Loucy (cell line): ENCODE measurements at regions not wholly inside any gene's neighbourhood (a gene's known extent, or its start where the extent isn't known, plus 50 kb on each side); places are given as distances from the start of the nearest gene placed in this dataset.

Experiments
- H2AFZ ChIP-seq: fragments of 200-600 bp; sonication (generic); 2 replicates; pipeline ENCODE4 v1.6.0; 2016; ENCODE audit warnings: antibody characterized with exemption, mild to moderate bottlenecking, low read length, moderate library complexity
- H3F3A ChIP-seq: fragments of 200-600 bp; 2 replicates; pipeline ENCODE4 v1.6.0; 2016; ENCODE audit warnings: antibody characterized with exemption, low read depth, mild to moderate bottlenecking
- H3K27me3 ChIP-seq: fragments of 200-600 bp; sonication (generic); 2 replicates; pipeline ENCODE4 v1.6.1; 2014; ENCODE audit warnings: low read length, mild to moderate bottlenecking; ENCODE audit not compliant: insufficient read depth, poor library complexity, severe bottlenecking
- H3K36me3 ChIP-seq: fragments of 200-600 bp; sonication (generic); 2 replicates; pipeline ENCODE4 v1.6.1; 2016; ENCODE audit warnings: low read length; ENCODE audit not compliant: insufficient read depth
- H3K4me1 ChIP-seq: fragments of 200-600 bp; sonication (generic); 2 replicates; pipeline ENCODE4 v1.5.1; 2014; ENCODE audit warnings: low read length, mild to moderate bottlenecking; ENCODE audit not compliant: insufficient read depth, poor library complexity, severe bottlenecking
- H3K4me2 ChIP-seq: fragments of 200-600 bp; sonication (generic); 2 replicates; pipeline ENCODE4 v1.6.0; 2014; ENCODE audit warnings: antibody characterized with exemption, low read length, low read depth, mild to moderate bottlenecking; ENCODE audit not compliant: poor library complexity, severe bottlenecking
- H3K4me3 ChIP-seq: fragments of 200-600 bp; sonication (generic); 2 replicates; pipeline ENCODE4 v1.5.1; 2014; ENCODE audit warnings: low read length, mild to moderate bottlenecking, mixed read lengths; ENCODE audit not compliant: poor library complexity, severe bottlenecking
- H3K79me2 ChIP-seq: fragments of 200-600 bp; sonication (generic); 2 replicates; pipeline ENCODE4 v1.6.1; 2014; ENCODE audit warnings: low read length; ENCODE audit not compliant: insufficient read depth
- H3K9ac ChIP-seq: fragments of 200-600 bp; sonication (generic); 2 replicates; pipeline ENCODE4 v1.6.0; 2014; ENCODE audit warnings: mild to moderate bottlenecking, low read depth, low read length, moderate library complexity; ENCODE audit not compliant: poor library complexity, severe bottlenecking
- H3K9me2 ChIP-seq: fragments of 200-600 bp; sonication (generic); replicated peaks from 2 replicates; pipeline ENCODE4 v1.6.1; 2016; ENCODE audit warnings: low read depth, low read length, mixed read lengths
- H3K9me3 ChIP-seq: fragments of 200-600 bp; sonication (generic); 2 replicates; pipeline ENCODE4 v1.6.1; 2014; ENCODE audit warnings: mild to moderate bottlenecking, antibody characterized with exemption, low read length, low read depth; ENCODE audit not compliant: insufficient read depth
- H4K20me1 ChIP-seq: fragments of 200-600 bp; sonication (generic); 2 replicates; pipeline ENCODE4 v1.6.0; 2014; ENCODE audit warnings: antibody characterized with exemption, low read length, mild to moderate bottlenecking; ENCODE audit not compliant: insufficient read depth, poor library complexity, severe bottlenecking
- EZH2phosphoT487 ChIP-seq: fragments of 200-600 bp; IDR thresholded peaks from 2 replicates; pipeline ENCODE4 v1.6.1; 2018; ENCODE audit warnings: antibody characterized with exemption, mild to moderate bottlenecking, moderate library complexity, borderline replicate concordance
- TF ChIP-seq, protein P1 (sequence below): fragments of 200-600 bp; sonication (generic); conservative IDR thresholded peaks from 2 replicates; pipeline ENCODE4 v1.5.1; 2014; ENCODE audit warnings: mild to moderate bottlenecking, antibody characterized with exemption, low read length

DNA sequence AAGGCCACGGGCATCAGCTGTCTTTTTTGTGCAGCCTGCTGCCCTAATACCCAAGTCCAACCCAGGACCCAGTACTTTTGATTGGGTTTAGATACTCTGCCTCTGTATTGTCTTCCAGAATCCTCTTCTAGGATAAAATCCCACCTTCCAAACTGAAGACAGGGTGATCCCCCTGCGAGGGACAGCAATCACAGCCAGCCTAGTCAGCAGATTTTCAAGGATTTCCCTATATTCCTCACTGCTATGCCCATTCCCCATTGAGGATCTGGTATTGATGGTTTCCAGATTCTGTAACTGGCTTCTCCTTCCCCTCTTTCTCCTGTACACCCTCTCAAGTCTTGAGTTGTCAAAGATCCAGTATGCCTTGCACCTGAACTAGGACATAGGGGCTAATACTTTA lies 389.4 kb downstream of the TRIM36 start:
- H3K9ac ChIP-seq, result no peak overlapping the region
- no peak overlapping the region for H3K4me2 ChIP-seq
- H3K4me1 ChIP-seq, result no peaks in the 10 kb centered on the region
- no peak overlapping the region for H3K4me3 ChIP-seq
- no peaks in the 10 kb centered on the region for H3K9me2 ChIP-seq
- no peaks in the 10 kb centered on the region for H3K9me3 ChIP-seq
- no peaks in the 10 kb centered on the region for H3F3A ChIP-seq
- H3K79me2 ChIP-seq, result no peaks in the 10 kb centered on the region
- no peaks in the 10 kb centered on the region for H4K20me1 ChIP-seq
- H3K36me3 ChIP-seq, result no peaks in the 10 kb centered on the region
- no peaks in the 10 kb centered on the region for H3K27me3 ChIP-seq
- TF ChIP-seq EZH2phosphoT487, result no peak
- TF ChIP-seq, protein P1, sequence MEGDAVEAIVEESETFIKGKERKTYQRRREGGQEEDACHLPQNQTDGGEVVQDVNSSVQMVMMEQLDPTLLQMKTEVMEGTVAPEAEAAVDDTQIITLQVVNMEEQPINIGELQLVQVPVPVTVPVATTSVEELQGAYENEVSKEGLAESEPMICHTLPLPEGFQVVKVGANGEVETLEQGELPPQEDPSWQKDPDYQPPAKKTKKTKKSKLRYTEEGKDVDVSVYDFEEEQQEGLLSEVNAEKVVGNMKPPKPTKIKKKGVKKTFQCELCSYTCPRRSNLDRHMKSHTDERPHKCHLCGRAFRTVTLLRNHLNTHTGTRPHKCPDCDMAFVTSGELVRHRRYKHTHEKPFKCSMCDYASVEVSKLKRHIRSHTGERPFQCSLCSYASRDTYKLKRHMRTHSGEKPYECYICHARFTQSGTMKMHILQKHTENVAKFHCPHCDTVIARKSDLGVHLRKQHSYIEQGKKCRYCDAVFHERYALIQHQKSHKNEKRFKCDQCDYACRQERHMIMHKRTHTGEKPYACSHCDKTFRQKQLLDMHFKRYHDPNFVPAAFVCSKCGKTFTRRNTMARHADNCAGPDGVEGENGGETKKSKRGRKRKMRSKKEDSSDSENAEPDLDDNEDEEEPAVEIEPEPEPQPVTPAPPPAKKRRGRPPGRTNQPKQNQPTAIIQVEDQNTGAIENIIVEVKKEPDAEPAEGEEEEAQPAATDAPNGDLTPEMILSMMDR, result no peak
- no peak overlapping the region for H2AFZ ChIP-seq

DNA sequence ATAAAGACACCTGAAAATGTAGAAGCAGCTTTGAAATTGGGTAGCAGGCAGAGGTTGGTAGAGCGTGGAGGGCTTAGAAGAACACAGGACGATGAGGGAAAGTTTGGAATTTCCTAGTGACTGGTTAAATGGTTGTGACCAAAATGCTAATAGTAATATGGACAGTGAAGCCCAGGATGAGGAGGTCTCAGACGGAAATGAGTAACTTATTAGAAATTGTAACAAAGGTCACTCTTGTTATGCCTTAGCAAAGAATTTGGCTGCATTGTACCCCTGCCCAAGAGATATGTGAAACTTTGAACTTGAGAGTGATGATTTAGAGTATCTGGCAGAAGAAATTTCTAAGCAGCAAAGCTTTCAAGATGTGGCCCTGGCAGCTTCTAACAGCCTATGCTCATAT lies 382.5 kb downstream of the KCNN2 start:
- Histone ChIP-seq H4K20me1 (no peaks in the 10 kb centered on the region), H3K4me2 (no peak overlapping the region), H3K79me2 (no peaks in the 10 kb centered on the region), H3K27me3 (no peaks in the 10 kb centered on the region), H3K4me1 (no peaks in the 10 kb centered on the region), H3K9ac (no peak overlapping the region), H3K36me3 (no peaks in the 10 kb centered on the region), H3K9me3 (no peaks in the 10 kb centered on the region), H3F3A (no peaks in the 10 kb centered on the region), H2AFZ (no peak overlapping the region), H3K4me3 (no peak overlapping the region), H3K9me2 (no peaks in the 10 kb centered on the region)
- TF ChIP-seq, protein P1, result no peak
- TF ChIP-seq EZH2phosphoT487, result no peak

DNA sequence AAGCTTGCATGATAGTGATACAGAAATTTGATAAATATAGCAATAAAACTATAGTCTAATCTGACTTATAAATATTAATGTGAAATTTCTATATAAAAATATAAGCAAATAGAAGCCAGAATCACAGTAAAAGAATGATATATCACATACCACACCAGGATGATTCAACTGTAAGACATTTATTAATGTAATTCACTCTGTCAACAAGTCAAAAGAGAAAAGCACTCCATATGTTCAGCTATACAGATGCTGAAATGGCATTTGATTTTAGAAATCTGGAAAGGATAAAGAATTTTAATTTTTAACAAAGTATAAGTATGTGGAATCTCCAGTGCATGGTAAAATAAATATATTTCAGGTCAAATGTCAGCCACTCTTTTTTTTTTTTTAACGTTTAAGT lies 372.4 kb downstream of the KCNN2 start:
- Histone ChIP-seq H4K20me1 (no peaks in the 10 kb centered on the region), H3K4me3 (no peak overlapping the region), H3F3A (no peaks in the 10 kb centered on the region), H3K9me2 (no peaks in the 10 kb centered on the region), H3K9ac (no peak overlapping the region), H3K79me2 (no peaks in the 10 kb centered on the region), H2AFZ (no peak overlapping the region), H3K27me3 (no peaks in the 10 kb centered on the region), H3K9me3 (no peaks in the 10 kb centered on the region), H3K36me3 (no peaks in the 10 kb centered on the region), H3K4me2 (no peak overlapping the region), H3K4me1 (no peaks in the 10 kb centered on the region)
- TF ChIP-seq, protein P1, result no peak
- no peak for TF ChIP-seq EZH2phosphoT487
